Forelimb muscle (tissue), 1 donor: ENCODE measurements at regions not wholly inside any gene's neighbourhood (a gene's known extent, or its start where the extent isn't known, plus 50 kb on each side); places are given as distances from the start of the nearest gene placed in this dataset.
"Not testable (repeated sequence)": the region's sequence is repeated elsewhere in the genome, so short reads cannot be mapped to it uniquely, and the experiment has no call there.

Source experiments
- DNase-seq: peaks from one replicate; pipeline ENCODE4 v3.0.0-alpha.2; 2013; ENCODE audit warnings: low read depth

GRCh38 chr11:90585491-90585890 lies 362.6 kb upstream of the CHORDC1 start:
- no peak for DNase-seq

DNA sequence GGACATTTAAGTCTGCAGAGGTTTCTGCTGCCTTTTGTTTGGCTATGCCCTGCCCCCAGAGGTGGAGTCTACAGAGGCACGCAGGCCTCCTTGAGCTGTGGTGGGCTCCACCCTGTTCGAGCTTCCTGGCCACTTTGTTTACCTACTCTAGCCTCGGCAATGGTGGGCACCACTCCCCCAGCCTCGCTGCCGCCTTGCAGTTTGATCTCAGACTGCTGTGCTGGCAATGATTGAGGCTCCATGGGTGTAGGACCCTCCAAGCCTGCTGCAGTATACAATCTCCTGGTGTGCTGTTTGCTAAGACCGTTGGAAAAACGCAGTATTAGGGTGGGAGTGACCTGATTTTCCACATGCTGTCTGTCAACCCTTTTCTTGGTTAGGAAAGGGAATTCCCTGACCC lies 360.1 kb upstream of the CHORDC1 start:
- not testable (repeated sequence) for DNase-seq

DNA sequence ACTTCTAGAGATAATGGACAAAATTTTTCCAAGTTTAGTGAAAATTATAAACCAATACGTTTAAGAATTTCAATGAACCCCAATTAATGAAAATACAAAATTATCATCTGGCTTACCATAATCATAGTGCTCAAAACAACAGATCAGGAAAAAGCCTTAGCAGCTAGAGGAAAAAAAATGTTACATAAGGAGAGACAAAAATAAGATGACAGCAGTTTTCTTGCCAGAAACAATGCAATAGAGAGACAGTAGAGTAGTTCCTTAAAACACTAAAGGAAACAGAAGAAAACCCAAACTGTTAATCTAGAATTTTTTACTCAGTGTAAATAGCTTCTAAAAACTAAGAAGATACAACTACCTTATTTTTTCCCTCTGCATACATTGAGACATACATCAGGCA lies 341.7 kb upstream of the CHORDC1 start:
- no peak for DNase-seq

GRCh38 chr11:90558328-90558865 lies 335.5 kb upstream of the CHORDC1 start:
- DNase-seq = no peak

DNA sequence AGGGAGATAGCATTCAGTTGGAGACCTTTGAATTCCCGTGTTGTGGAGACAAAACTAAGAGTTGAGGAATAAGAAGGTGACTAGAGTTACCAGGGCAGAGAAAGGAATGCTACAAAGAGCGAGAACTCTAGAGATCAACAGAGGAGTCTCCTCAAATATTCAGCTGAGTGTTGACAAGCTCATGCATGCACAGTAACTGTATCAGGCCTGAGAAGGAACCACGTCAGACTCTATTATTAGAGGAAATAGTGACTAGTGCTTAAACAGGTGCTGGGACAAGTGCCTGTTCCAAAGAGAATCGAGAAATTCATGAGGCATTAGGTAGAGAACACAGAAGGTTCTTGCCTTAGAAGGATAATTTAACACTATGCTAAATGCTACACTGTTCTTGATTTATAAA lies 333.8 kb upstream of the CHORDC1 start:
- no peak for DNase-seq

DNA sequence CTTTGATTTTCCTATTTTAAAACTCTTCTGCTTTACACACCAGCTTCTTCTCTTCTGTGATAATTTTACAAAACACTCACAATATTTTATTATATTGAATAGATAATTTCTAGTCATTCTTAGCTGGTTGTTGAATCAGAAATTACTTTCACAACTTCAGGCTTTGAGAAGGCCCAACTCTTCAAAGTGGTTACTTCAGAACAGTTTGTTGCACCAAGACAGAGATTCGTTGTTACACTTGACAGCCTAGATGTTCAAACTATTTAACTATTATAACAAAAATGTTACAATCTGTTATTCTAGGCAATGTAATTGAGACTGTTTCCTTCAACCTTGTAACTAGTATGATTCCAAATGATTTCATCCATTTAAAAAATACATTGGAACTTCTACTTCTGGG lies 333.2 kb upstream of the CHORDC1 start:
- no peak for DNase-seq

DNA sequence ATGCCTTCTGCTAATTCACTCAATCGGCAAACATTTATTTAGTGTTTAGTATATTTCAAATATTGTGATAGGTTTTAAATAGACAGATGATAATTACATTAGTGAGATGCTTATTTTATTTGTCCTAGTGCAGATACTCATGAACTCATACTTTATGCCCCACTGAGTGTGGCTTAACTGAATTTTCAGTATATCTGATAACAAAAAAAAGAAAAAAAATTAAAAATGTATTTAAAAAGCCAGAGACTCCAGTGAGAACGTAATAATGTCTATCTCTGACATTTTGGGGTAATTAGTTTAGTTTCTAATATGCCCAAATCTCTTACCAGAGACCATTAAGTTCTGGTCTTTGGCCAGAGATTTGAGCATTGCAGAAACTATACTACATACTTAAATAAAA lies 332.6 kb upstream of the CHORDC1 start:
- DNase-seq = no peak

GRCh38 chr11:90542092-90542491 lies 319.2 kb upstream of the CHORDC1 start:
- DNase-seq = no peak

DNA sequence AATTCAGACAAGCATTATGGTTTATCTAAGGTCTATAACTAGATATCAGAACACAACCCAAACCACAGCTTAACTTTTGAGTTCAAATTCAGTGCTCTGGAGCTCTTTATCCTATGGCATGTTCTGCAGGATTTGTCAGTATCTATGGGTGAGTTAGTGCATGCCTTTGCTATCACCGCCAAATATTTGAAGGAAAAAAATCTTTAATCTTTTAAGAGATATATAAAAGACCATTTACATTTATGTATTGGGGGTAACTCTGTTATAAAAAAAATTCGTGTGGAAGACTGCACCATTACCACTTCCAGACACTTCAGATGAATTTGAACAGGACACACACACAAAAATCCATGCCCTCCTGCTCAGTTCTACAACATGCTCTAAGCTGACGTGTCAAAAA lies 313.5 kb upstream of the CHORDC1 start:
- no peak for DNase-seq

DNA sequence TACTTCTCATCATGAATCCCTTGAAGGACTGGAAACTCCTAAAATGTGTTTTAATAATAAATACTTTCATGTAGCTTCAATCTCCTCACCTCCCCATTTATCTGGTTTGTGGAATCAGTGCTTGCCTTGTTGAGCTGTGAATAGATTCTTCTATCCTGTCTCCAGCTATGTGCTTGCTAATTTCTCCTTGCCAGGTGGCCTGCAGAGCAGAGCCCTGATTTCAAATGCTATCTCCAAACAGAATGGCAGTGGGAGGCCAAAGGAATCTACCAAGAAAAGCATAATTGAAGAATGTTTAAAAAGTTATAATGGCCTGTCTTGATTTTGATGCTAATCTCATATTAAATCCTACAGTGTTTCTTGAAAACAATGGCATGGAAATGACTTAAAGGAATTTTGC lies 309.3 kb upstream of the CHORDC1 start:
- no peak for DNase-seq

GRCh38 chr11:90531001-90531400 lies 308.2 kb upstream of the CHORDC1 start:
- no peak for DNase-seq

- DNase-seq = no peak
Measured at GRCh38 chr11:90525962-90526361, 303.1 kb upstream of the CHORDC1 start.

- no peak for DNase-seq
Measured at GRCh38 chr11:90512846-90513245, 290.0 kb upstream of the CHORDC1 start.

DNA sequence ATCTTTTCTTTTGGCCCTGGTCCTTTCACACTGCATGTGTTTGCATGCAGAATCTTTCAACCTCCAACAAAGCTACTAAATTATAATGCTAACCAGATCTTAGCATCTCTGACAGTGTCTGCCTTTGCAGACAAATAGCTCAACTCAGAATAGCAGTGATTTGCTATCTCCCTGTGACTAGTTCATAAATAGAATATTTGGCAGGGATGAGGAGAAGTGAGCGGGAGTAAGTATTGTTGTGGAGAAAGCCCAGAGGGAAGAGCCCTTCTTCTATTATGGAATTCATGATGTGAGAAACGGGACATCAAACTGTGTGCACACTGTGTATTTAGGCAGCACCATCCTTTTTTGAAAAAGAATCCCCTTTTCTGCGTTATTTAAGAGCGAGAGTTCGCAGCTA lies 288.0 kb upstream of the CHORDC1 start:
- DNase-seq = no peak

DNA sequence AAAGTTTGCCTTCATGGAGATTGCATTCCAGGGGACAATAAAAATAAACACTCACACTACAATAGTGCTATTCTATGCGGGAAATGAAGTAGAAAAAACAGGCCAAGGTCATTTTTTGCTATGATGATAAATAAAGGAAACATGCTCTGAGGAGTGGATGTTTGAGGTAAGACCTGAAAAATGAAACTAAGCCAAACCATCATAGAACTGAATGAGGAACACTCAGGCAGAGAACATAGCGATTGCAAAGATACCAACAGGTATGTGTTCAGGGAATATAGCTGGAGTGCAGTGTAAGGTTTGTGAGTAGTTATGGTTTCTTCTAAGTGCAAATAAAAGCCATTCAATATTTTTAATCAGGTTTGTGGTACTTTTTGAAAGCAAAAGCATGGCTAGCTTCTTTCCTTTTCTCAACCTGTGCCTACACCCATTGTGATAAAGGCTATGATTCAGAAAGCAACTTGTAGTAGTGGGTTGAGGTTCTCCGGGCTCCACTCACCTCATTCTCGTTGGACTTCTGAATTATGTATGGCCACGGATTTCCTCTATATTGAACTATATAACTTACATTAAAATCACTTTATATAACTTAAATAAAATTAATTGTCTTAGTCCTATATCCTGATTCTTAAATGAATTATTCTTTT lies 278.2 kb upstream of the CHORDC1 start:
- no peak for DNase-seq

DNA sequence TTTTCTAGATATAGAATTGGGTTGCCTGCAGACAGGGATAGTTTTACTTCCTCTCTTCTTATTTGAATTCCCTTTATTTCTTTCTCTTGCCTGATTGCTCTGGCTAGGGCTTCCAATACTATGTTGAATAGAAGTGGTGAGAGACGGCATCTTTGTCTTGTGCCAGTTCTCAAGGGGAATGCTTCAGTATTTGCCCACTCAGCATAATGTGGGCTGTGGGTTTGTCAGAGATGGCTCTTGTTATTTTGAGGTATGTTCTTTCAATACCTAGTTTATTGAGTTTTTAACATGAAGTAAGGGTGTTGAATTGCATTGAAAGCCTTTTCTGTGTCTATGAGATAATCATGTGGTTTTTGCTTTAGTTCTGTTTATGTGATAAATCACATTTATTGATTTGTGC lies 273.9 kb upstream of the CHORDC1 start:
- no peak for DNase-seq

GRCh38 chr11:90493379-90493778 lies 270.5 kb upstream of the CHORDC1 start:
- no peak for DNase-seq

DNA sequence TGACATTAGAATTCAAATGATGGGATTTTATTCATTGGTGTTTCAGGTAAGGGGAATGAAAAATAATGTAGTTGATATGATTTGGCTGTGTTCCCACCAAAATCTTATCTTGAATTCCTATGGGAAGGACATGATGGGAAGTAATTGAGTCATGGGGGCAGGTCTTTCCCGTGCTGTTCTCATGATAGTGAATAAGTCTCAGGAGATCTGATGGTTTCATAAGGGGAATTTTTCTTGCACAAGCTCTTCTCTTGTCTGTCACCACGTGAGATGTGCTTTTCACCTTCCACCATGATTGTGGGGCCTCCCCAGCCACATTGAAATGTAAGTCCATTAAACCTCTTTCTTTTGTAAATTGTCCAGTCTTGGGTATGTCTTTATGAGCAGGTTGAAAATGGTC lies 268.6 kb upstream of the CHORDC1 start:
- DNase-seq = no peak

DNA sequence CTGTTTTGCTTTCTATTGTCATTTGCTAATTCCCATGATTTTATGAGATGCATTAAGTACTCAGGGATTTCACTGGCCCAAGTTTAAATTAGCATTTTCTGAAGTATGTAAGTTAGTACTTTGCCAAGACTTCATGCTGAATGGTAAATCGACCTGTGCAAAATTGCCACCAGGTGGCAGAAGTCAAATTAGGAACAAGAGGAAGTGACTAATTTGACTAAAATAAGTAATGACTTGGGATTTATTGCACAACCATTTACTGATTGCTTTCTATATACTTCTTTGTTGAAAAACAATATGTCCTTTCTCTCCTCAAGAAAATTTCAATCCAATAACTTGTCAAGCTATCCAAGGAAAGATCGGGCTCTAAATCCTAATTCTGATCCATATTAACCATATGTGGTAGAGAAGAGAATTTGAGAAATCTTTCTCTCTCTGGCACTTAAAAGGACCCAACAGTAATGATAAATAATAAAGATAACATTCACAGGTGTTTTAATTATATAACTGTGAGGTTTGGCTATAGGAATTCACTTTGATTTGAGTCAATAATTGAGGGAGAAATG lies 253.7 kb upstream of the CHORDC1 start:
- no peak for DNase-seq

- no peak for DNase-seq
Measured at GRCh38 chr11:90468923-90469322, 246.1 kb upstream of the CHORDC1 start.

- no peak for DNase-seq
Measured at GRCh38 chr11:90465553-90465952, 242.7 kb upstream of the CHORDC1 start.

GRCh38 chr11:90455347-90455920 lies 232.6 kb upstream of the CHORDC1 start:
- DNase-seq = not testable (repeated sequence)

DNA sequence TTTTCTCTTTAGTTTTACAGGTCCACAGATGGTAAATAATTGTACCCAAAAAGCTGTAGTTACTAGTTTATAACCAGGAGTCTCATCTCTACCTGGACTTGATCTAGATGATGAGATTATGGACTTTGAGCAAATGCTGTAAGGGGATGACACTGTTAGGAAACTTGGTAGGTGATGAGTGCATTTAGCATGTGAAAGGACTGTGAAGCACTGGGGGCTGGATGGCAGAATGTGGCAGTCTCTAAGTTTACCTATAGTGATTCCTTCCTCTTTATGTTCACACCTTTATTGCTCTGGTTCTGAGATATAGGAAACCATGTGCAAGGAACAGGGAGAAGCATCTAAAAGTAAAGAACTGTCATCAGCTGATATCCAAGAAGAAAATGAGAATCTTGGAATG lies 230.7 kb upstream of the CHORDC1 start:
- no peak for DNase-seq
